ENCODE measurements at regions not wholly inside any gene's neighbourhood (a gene's known extent, or its start where the extent isn't known, plus 50 kb on each side); places are given as distances from the start of the nearest gene placed in this dataset.

DNA sequence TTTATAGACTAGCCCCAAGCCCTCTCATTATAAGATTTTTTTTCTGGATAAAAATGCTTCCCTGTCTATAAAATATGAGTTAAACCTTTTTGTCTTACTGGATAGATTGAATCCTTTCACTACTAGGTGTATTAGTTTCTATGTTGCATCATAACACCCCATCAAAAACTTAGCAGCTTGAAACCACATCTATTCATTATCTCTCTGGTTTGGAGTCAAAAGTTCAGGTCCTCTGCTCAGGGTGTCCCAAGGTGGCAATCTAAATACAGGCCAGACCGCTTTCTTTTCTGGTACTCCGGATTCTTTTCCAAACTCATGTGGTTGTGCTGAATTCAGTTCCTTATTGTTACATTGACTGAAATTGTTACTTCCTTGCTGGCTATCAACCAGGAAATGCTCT is 515.5 kb downstream of the PDHA2 start:
- Histone ChIP-seq H2BK120ac (ENCODE audit: insufficient read depth, low read length, poor library complexity) (no peak overlapping the region), H3K4me1 (ENCODE audit: control insufficient read depth in 1 of 2, insufficient read depth in 2 of 2, low read length in 2 of 2) (peaks cover 0 to 2% of the 10 kb centered on the region in 2 experiments), H3K27ac (ENCODE audit: low read depth, low read length) (no peak overlapping the region), H3K36me3 (ENCODE audit: control insufficient read depth in 1 of 2, insufficient read depth in 2 of 2, low read length in 2 of 2) (no peaks in the 10 kb centered on the region), H3K27me3 (ENCODE audit: insufficient read depth, low read length) (no peaks in the 10 kb centered on the region), H2AK5ac (ENCODE audit: low read length) (no peak overlapping the region), H4K91ac (ENCODE audit: low read depth, low read length) (no peak overlapping the region), H2BK5ac (ENCODE audit: low read depth, low read length, poor library complexity) (no peak overlapping the region), H3K23ac (ENCODE audit: low read length) (no peak overlapping the region), H3K9me3 (ENCODE audit: insufficient read depth, low read depth, low read length) (no peaks in the 10 kb centered on the region), H3K4me3 (ENCODE audit: low read depth, low read length) (no peak overlapping the region), H3K9ac (ENCODE audit: low read length) (no peak overlapping the region), H4K12ac (ENCODE audit: low read depth, low read length) (no peak overlapping the region), H3K4ac (ENCODE audit: low read depth, low read length) (no peak overlapping the region), H3K4me2 (ENCODE audit: low read length) (no peak overlapping the region), H2BK12ac (ENCODE audit: low read length) (no peak overlapping the region), H4K8ac (ENCODE audit: low read depth, low read length) (no peak overlapping the region), H3K18ac (ENCODE audit: low read length) (no peak overlapping the region), H3K79me1 (ENCODE audit: low read length) (no peaks in the 10 kb centered on the region), H2AFZ (ENCODE audit: insufficient read depth, low read length, poor library complexity) (no peak overlapping the region), H3K79me2 (ENCODE audit: control insufficient read depth, insufficient read depth, low read length, poor library complexity) (no peaks in the 10 kb centered on the region), H3K14ac (ENCODE audit: low read length) (no peak overlapping the region)
- DNase-seq, result no peak
- WGBS (ENCODE audit: extremely low coverage, insufficient coverage, insufficient read length), result no CpG with 5 or more reads among the region's 2 CpGs

DNA sequence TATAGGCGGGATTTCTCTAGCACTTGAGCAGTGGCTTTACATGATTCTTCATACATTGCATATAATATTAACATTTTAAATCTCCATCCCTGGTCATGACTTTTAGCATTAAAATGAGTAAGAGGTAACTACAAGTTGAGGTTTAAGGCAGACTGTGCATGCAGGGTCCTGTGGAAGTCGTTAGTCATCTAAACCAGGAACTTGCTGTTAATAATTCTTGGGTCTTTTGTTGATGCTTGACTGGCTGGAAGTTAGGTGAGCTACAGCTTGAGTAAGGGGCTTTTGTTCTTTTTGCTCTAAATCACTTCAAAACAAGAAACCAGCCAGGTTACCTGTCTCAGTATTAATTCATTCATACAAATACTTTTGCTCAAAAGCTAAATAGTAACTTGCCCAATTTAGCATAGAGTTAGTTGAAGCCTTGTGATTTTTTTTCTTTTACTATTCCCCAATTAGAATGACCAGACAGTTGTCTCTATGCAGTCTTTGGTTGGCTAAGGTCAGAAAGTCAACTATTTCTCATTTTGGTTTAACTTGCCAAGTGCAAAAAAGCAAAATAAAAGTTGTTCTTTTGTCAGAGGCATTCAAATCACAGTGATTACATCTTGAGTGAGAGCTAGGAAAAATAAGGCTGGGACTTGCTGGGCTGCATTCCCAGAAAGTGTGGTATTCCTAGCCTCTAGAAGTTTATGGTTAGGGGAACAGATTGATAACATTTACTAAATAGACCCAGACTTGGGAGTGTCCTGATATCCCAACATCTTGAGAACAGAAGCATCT is 516.9 kb downstream of the PDHA2 start:
- Histone ChIP-seq H3K4me1 (ENCODE audit: control insufficient read depth in 1 of 2, insufficient read depth in 2 of 2, low read length in 2 of 2) (peaks cover 0 to 2% of the 10 kb centered on the region in 2 experiments), H3K4me3 (ENCODE audit: low read depth, low read length) (no peak overlapping the region), H2BK120ac (ENCODE audit: insufficient read depth, low read length, poor library complexity) (no peak overlapping the region), H3K79me2 (ENCODE audit: control insufficient read depth, insufficient read depth, low read length, poor library complexity) (no peaks in the 10 kb centered on the region), H3K79me1 (ENCODE audit: low read length) (no peaks in the 10 kb centered on the region), H2AFZ (ENCODE audit: insufficient read depth, low read length, poor library complexity) (no peak overlapping the region), H2BK12ac (ENCODE audit: low read length) (no peak overlapping the region), H3K4me2 (ENCODE audit: low read length) (no peak overlapping the region), H3K4ac (ENCODE audit: low read depth, low read length) (no peak overlapping the region), H2AK5ac (ENCODE audit: low read length) (no peak overlapping the region), H2BK5ac (ENCODE audit: low read depth, low read length, poor library complexity) (no peak overlapping the region), H4K12ac (ENCODE audit: low read depth, low read length) (no peak overlapping the region), H3K9me3 (ENCODE audit: insufficient read depth, low read depth, low read length) (no peaks in the 10 kb centered on the region), H3K18ac (ENCODE audit: low read length) (no peak overlapping the region), H3K36me3 (ENCODE audit: control insufficient read depth in 1 of 2, insufficient read depth in 2 of 2, low read length in 2 of 2) (no peaks in the 10 kb centered on the region), H3K27ac (ENCODE audit: low read depth, low read length) (no peak overlapping the region), H4K91ac (ENCODE audit: low read depth, low read length) (no peak overlapping the region), H3K9ac (ENCODE audit: low read length) (no peak overlapping the region), H3K27me3 (ENCODE audit: insufficient read depth, low read length) (no peaks in the 10 kb centered on the region), H4K8ac (ENCODE audit: low read depth, low read length) (no peak overlapping the region), H3K23ac (ENCODE audit: low read length) (no peak overlapping the region), H3K14ac (ENCODE audit: low read length) (no peak overlapping the region)
- no peak for DNase-seq
- WGBS (ENCODE audit: extremely low coverage, insufficient coverage, insufficient read length), result no CpG with 5 or more reads among the region's 2 CpGs

DNA sequence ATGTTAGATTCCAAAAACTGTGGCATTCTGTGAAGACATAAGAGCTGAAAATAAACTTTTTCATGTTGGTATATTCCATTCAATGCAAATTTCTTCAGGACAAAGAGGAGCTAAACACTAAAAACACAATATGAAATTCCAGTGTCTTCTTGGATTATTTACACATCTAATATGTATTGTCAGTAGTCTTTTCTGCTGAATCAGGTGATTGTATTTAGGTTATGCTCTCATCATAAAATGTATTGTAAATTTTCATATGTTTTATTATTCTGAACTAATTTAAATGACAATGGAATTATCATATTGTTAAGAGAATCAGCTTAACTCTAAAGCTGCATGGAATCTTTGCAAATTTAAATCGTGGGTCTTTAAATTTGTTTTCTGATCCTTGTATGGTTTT is 526.7 kb downstream of the PDHA2 start:
- H2AK5ac ChIP-seq (ENCODE audit: low read length), result no peak overlapping the region
- H3K23ac ChIP-seq (ENCODE audit: low read length), result no peak overlapping the region
- WGBS (ENCODE audit: extremely low coverage, insufficient coverage, insufficient read length), result no CpG with 5 or more reads among the region's 1 CpG
- H4K12ac ChIP-seq (ENCODE audit: low read depth, low read length), result no peak overlapping the region
- H3K36me3 ChIP-seq (ENCODE audit: control insufficient read depth in 1 of 2, insufficient read depth in 2 of 2, low read length in 2 of 2), result no peaks in the 10 kb centered on the region
- H3K4me3 ChIP-seq (ENCODE audit: low read depth, low read length), result no peak overlapping the region
- H3K9me3 ChIP-seq (ENCODE audit: insufficient read depth, low read depth, low read length), result no peaks in the 10 kb centered on the region
- no peak overlapping the region for H3K4me2 ChIP-seq (ENCODE audit: low read length)
- no peak overlapping the region for H2BK120ac ChIP-seq (ENCODE audit: insufficient read depth, low read length, poor library complexity)
- DNase-seq, result no peak
- no peak overlapping the region for H2AFZ ChIP-seq (ENCODE audit: insufficient read depth, low read length, poor library complexity)
- H3K27me3 ChIP-seq (ENCODE audit: insufficient read depth, low read length), result no peaks in the 10 kb centered on the region
- H3K4ac ChIP-seq (ENCODE audit: low read depth, low read length), result no peak overlapping the region
- H2BK12ac ChIP-seq (ENCODE audit: low read length), result no peak overlapping the region
- H3K79me2 ChIP-seq (ENCODE audit: control insufficient read depth, insufficient read depth, low read length, poor library complexity), result no peaks in the 10 kb centered on the region
- no peak overlapping the region for H3K18ac ChIP-seq (ENCODE audit: low read length)
- H3K14ac ChIP-seq (ENCODE audit: low read length), result no peak overlapping the region
- H2BK5ac ChIP-seq (ENCODE audit: low read depth, low read length, poor library complexity), result no peak overlapping the region
- no peak overlapping the region for H4K8ac ChIP-seq (ENCODE audit: low read depth, low read length)
- no peak overlapping the region for H3K9ac ChIP-seq (ENCODE audit: low read length)
- H3K79me1 ChIP-seq (ENCODE audit: low read length), result no peaks in the 10 kb centered on the region
- H3K4me1 ChIP-seq (ENCODE audit: control insufficient read depth in 1 of 2, insufficient read depth in 2 of 2, low read length in 2 of 2), result no peaks in the 10 kb centered on the region
- H4K91ac ChIP-seq (ENCODE audit: low read depth, low read length), result no peak overlapping the region
- H3K27ac ChIP-seq (ENCODE audit: low read depth, low read length), result no peak overlapping the region

DNA sequence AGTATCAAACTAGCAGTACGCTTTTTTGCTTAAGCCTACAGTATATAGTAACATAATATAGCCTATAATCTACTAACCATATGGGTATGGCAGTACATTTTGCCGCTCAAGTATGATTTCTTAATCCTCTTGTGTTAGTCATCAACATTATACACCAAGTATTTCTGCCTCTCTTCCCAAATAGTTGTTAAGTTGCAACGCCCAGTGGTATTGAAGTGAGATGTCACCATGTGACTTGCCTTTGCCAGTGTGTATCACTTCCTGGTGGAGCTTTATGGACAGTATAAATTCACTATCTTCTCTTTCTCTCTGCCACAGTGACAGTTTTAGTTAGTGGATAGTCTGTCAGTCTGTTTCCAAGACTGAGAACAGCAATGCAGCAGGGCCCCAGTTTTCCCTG is 535.5 kb downstream of the PDHA2 start:
- WGBS (ENCODE audit: extremely low coverage, insufficient coverage, insufficient read length), result no CpG with 5 or more reads among the region's 3 CpGs
- H4K8ac ChIP-seq (ENCODE audit: low read depth, low read length), result no peak overlapping the region
- peak in 1 of 2 donors; percentile 13 for DNase-seq
- H2BK5ac ChIP-seq (ENCODE audit: low read depth, low read length, poor library complexity), result no peak overlapping the region
- H3K36me3 ChIP-seq (ENCODE audit: control insufficient read depth in 1 of 2, insufficient read depth in 2 of 2, low read length in 2 of 2), result no peaks in the 10 kb centered on the region
- no peak overlapping the region for H3K4me2 ChIP-seq (ENCODE audit: low read length)
- no peaks in the 10 kb centered on the region for H3K27me3 ChIP-seq (ENCODE audit: insufficient read depth, low read length)
- no peak overlapping the region for H3K23ac ChIP-seq (ENCODE audit: low read length)
- no peaks in the 10 kb centered on the region for H3K4me1 ChIP-seq (ENCODE audit: control insufficient read depth in 1 of 2, insufficient read depth in 2 of 2, low read length in 2 of 2)
- no peak overlapping the region for H2AFZ ChIP-seq (ENCODE audit: insufficient read depth, low read length, poor library complexity)
- H3K79me1 ChIP-seq (ENCODE audit: low read length), result no peaks in the 10 kb centered on the region
- no peak overlapping the region for H2AK5ac ChIP-seq (ENCODE audit: low read length)
- H3K4ac ChIP-seq (ENCODE audit: low read depth, low read length), result no peak overlapping the region
- no peak overlapping the region for H3K18ac ChIP-seq (ENCODE audit: low read length)
- H3K79me2 ChIP-seq (ENCODE audit: control insufficient read depth, insufficient read depth, low read length, poor library complexity), result no peaks in the 10 kb centered on the region
- no peak overlapping the region for H2BK12ac ChIP-seq (ENCODE audit: low read length)
- no peak overlapping the region for H3K4me3 ChIP-seq (ENCODE audit: low read depth, low read length)
- no peaks in the 10 kb centered on the region for H3K9me3 ChIP-seq (ENCODE audit: insufficient read depth, low read depth, low read length)
- H2BK120ac ChIP-seq (ENCODE audit: insufficient read depth, low read length, poor library complexity), result no peak overlapping the region
- no peak overlapping the region for H3K14ac ChIP-seq (ENCODE audit: low read length)
- H4K91ac ChIP-seq (ENCODE audit: low read depth, low read length), result no peak overlapping the region
- no peak overlapping the region for H3K27ac ChIP-seq (ENCODE audit: low read depth, low read length)
- no peak overlapping the region for H4K12ac ChIP-seq (ENCODE audit: low read depth, low read length)
- no peak overlapping the region for H3K9ac ChIP-seq (ENCODE audit: low read length)

Measured in trophoblast cell (in vitro differentiated cells and primary cell).